Spinal cord (tissue), 9 donors: ENCODE measurements at regions not wholly inside any gene's neighbourhood (a gene's known extent, or its start where the extent isn't known, plus 50 kb on each side); places are given as distances from the start of the nearest gene placed in this dataset.

ENCODE experiments used
- DNase-seq, 6 donors: peaks; one replicate each; pipeline versions ENCODE4 v3.0.0 to v3.0.0-alpha.2; 2013 to 2015; ENCODE audit warnings: low spot score in 6 of 6, low read depth in 4 of 6
- H3K27ac ChIP-seq: one replicate; pipeline ENCODE4 v1.5.1; 2013; ENCODE audit warnings: low read depth, low read length, control low read depth
- H3K27me3 ChIP-seq: one replicate; pipeline ENCODE4 v1.6.1; 2013; ENCODE audit warnings: low read length; ENCODE audit not compliant: control insufficient read depth, insufficient read depth
- H3K36me3 ChIP-seq: one replicate; pipeline ENCODE4 v1.6.1; 2013; ENCODE audit warnings: low read length; ENCODE audit not compliant: control insufficient read depth, insufficient read depth
- H3K4me1 ChIP-seq: one replicate; pipeline ENCODE4 v1.6.1; 2013; ENCODE audit warnings: low read length; ENCODE audit not compliant: control insufficient read depth, insufficient read depth
- H3K4me3 ChIP-seq: one replicate; pipeline ENCODE4 v1.5.1; 2013; ENCODE audit warnings: low read depth, low read length, control low read depth
- H3K9me3 ChIP-seq: one replicate; pipeline ENCODE4 v1.6.1; 2013; ENCODE audit warnings: low read length; ENCODE audit not compliant: control insufficient read depth, insufficient read depth
- WGBS: methylation state at CpG from one replicate; pipeline ENCODE4 v1.1.5; 2013; ENCODE audit warnings: missing lambda C conversion rate; ENCODE audit not compliant: insufficient coverage; 5-methylcytosine and 5-hydroxymethylcytosine counted together
- donor health status: healthy.

DNA sequence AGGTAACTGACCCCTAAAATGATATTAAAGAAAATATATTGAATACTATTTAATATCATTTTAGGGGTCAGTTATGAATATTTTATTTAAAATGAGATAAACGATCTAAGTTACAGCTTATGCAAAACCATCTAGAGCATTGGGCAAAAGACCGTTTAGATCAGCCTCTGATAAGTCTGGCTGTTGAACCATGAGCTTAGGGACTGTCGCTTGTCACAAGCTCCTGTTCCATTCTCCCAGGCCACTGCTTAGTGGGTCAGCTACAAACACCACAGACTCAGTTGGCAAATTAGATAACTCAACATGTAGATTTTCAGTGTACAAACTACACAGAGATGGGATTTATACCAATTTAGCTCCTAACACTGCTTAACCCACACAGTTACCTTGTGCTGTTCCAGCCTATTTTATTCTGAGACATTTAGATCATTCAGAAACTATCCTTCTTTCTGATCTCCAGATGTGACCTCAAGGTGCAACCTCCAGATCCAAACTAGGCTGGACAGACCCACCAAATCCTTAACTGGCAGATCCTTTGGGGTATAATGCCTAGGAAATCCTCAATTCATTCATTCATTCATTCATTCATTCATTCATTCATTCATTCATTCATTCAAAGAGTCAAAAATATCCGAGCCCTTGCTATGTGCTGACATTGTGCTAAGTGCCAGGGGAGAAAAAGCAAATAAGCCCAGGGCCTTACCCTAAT lies 82.8 kb downstream of the HRH4 start:
- no peak overlapping the region for H3K27ac ChIP-seq
- DNase-seq: no peak
- WGBS: 73% methylated on average over 3 of the region's 4 CpGs

DNA sequence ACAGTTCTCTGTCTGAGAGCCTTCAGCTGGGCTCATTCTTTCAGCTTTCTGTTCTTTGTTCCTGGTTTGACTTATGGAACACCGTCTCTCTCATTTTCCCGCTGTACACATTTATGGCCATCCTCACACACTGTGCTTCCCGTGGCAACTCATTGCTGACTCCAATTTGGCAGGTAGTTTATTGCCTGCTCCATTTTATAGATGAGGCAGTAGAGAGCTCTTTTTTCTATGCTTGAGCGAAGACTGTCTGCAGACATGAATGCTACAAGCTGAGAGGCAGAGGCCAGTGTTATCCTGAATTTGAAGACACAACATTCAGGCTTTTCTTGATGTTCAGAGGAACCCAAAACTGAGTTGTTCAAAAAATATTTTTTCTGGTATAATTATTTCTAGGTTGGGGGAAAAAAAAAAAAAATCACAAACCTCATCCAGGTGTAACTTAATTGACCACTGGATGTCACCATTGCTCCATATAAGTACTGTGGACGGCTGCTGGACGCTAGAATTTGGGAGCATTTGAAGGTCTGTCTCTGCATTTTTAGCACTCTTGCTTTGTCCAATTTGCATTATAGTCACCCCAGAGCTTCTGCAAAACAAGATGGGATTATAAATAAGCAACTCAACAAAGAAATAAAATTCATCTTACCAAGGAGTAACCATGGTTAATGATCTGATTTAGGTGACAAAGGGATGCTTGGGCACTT lies 83.5 kb downstream of the HRH4 start:
- Histone ChIP-seq H3K9me3 (no peaks in the 10 kb centered on the region), H3K27ac (no peak overlapping the region), H3K36me3 (no peaks in the 10 kb centered on the region), H3K4me1 (no peaks in the 10 kb centered on the region), H3K27me3 (no peaks in the 10 kb centered on the region), H3K4me3 (no peak overlapping the region)
- 50% methylated on average over 1 of the region's 6 CpGs for WGBS
- peak; percentile 36 to 94 (median 54) for DNase-seq

More for the DNA sequence above, 82.8 kb downstream of the HRH4 start:
- Histone ChIP-seq H3K9me3 (no peaks in the 10 kb centered on the region), H3K4me3 (no peak overlapping the region), H3K4me1 (no peaks in the 10 kb centered on the region), H3K27me3 (no peaks in the 10 kb centered on the region), H3K36me3 (no peaks in the 10 kb centered on the region)

DNA sequence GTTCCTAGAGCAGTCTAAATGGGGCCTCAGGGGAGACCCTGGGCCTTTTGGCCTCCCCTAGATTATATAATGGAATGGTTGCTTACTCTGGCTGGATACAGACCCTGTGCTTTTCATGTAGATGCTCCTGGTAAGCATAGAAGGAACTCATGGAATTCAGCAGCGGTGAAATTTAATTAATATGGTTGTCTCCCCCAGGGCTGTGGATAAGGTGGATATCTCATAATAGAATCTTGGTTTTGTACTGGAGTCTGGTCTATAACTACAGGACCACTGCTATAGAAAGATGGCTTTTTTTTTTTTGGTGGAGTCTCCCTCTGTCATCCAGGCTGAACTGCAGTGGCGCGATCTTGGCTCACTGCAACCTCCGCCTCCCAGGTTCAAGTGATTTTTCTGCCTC lies 84.5 kb downstream of the HRH4 start:
- no peaks in the 10 kb centered on the region for H3K4me1 ChIP-seq
- H3K27me3 ChIP-seq: no peaks in the 10 kb centered on the region
- H3K27ac ChIP-seq: no peak overlapping the region
- WGBS: 100% methylated on average over 1 of the region's 4 CpGs
- no peak overlapping the region for H3K4me3 ChIP-seq
- H3K9me3 ChIP-seq: no peaks in the 10 kb centered on the region
- DNase-seq: no peak
- no peaks in the 10 kb centered on the region for H3K36me3 ChIP-seq

DNA sequence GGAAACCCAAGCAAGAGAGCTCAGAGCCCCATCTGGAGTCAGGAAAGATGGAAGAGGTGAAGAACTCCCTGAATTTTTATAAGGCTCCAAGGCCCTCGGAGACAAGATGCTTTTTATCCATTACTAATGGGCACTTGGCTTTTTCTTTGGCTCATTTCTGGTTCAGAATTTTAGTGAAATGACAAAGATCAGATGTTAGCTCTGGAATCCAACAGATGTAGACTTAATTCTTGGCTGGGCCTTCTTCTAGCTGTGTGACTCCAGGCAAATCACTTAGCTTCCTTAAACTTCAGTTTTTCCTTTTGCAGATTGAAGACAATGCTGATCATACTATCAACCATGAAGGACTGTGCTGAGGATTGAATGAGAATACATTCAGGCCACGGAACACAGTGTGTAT lies 85.2 kb downstream of the HRH4 start:
- H3K9me3 ChIP-seq: no peaks in the 10 kb centered on the region
- H3K27ac ChIP-seq: no peak overlapping the region
- H3K27me3 ChIP-seq: no peaks in the 10 kb centered on the region
- H3K4me1 ChIP-seq: no peaks in the 10 kb centered on the region
- no CpG with 5 or more reads among the region's 2 CpGs for WGBS
- H3K4me3 ChIP-seq: no peak overlapping the region
- H3K36me3 ChIP-seq: no peaks in the 10 kb centered on the region
- DNase-seq: no peak

DNA sequence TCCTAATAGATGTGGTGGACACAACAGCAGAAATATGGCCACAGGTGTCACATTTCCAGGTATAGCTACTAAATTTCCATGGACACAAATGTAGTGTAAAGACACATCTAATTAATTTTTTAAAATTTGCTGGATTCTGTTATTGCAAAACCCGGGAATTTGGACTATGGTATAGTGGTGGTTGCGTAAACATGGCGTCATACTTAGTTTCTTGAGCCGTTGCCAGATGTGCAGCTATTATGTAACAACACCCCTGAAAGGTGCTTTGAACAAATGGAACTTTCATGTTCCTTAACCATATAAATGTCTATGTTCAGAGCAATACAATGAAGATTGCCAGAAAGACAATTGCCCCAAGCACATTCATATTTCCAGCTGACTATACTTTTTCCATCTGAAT lies 85.9 kb downstream of the HRH4 start:
- no peak for DNase-seq

DNA sequence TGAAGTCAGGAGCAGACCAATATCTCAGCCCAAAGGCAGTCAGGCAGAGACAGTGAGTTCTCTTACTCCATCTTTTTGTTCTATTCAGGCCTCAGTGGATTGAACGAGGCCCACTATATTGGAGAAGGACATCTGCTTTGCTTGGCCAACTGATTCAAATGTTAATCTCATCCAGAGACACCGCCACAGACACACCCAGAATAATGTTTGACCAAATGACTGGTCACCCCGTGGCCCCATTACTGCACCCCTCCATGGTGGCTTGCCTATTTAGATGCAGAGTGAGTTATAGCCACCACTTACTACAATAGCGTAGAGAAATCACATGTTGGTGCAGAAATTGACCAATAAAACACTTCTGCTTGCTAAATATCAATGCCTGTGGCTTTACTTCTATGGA lies 88.1 kb downstream of the HRH4 start:
- no peak for DNase-seq
- no peaks in the 10 kb centered on the region for H3K27me3 ChIP-seq
- H3K9me3 ChIP-seq: no peaks in the 10 kb centered on the region
- H3K4me1 ChIP-seq: no peaks in the 10 kb centered on the region
- no peaks in the 10 kb centered on the region for H3K36me3 ChIP-seq
- H3K27ac ChIP-seq: no peak overlapping the region
- no CpG with 5 or more reads among the region's 4 CpGs for WGBS
- H3K4me3 ChIP-seq: no peak overlapping the region

More for the DNA sequence above, 85.9 kb downstream of the HRH4 start:
- Histone ChIP-seq H3K36me3 (no peaks in the 10 kb centered on the region), H3K27ac (no peak overlapping the region), H3K9me3 (no peaks in the 10 kb centered on the region), H3K4me1 (no peaks in the 10 kb centered on the region), H3K4me3 (no peak overlapping the region), H3K27me3 (no peaks in the 10 kb centered on the region)
- no CpG with 5 or more reads among the region's 4 CpGs for WGBS

DNA sequence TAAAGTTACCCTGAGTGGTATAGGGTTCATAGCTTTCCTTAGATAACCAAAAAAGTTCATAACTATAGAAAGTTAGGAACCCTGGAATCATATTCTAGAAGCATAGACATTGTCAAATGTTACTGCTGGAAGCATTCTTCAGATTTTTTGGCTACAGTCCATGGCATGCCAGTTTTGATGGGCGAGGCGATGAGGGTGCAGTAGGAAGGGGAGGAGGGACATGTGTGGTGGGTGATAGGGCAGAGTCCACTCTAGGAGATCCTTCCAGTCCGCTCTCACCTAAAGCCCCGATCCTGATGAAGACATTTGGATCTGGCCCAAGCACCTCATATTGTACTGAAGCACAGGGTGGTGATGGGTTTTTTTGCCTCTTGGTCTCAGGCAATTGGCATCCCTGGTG lies 91.8 kb downstream of the HRH4 start:
- Histone ChIP-seq H3K36me3 (no peaks in the 10 kb centered on the region), H3K4me1 (no peaks in the 10 kb centered on the region), H3K27me3 (no peaks in the 10 kb centered on the region), H3K4me3 (no peak overlapping the region), H3K27ac (no peak overlapping the region), H3K9me3 (no peaks in the 10 kb centered on the region)
- DNase-seq: no peak
- 100% methylated on average over 2 of the region's 4 CpGs for WGBS

DNA sequence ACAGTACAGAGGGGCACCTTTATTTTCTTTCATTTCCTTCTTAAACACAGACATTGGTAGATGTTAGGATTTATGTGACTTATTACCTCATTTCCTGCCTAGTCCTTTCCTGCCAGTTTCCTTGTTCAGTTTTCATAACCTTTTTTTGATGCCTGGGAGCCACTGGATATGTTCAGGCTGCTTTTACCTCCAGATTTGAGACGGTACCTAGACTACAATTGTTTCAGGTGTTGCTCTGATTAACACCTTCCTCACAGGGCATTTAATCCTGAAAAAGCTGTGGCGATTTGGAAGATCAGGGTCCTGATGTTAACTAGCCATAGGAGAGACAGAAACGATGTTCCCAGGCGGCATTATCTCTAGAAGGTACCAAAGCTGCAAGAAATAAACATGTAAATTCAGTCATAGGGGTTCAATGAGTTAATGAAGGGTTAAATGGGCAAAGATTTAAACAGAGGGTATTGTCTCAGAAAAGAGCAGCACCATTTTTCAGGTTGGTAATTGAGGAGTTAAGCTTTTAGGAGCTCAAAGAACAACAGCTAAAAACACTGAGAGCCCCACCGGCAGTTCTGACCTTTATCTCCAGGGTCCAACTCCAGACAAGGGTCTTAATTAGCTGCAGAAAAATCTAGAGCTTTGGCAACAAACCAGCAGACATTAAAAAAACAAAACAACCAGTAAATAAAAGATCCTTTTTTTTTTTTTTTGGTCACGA lies 93.3 kb downstream of the HRH4 start:
- H3K9me3 ChIP-seq: no peaks in the 10 kb centered on the region
- no peak for DNase-seq
- WGBS: 30% methylated on average over 3 of the region's 6 CpGs
- H3K4me3 ChIP-seq: no peak overlapping the region
- H3K27ac ChIP-seq: no peak overlapping the region
- H3K27me3 ChIP-seq: no peaks in the 10 kb centered on the region
- no peaks in the 10 kb centered on the region for H3K36me3 ChIP-seq
- H3K4me1 ChIP-seq: no peaks in the 10 kb centered on the region

DNA sequence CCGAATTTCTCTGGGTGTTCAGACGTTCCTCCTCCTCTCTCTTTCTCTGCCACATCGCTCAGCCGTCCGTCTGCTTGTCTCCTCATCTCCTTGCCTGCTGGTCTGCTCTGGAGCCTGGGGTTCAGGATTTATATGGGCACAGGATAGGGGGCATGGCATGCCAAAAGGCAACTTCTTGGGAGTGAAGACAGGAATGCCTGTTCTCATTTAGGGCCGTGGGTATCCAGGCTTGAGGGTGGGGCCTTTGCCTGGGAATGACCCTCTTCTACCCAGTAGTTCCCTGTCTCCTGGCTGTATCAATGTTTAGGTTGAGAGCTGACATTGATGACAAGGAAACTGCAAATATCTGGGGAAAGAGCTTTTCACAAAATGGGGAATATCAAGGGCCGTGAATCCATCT lies 98.0 kb downstream of the HRH4 start:
- Histone ChIP-seq H3K4me1 (no peaks in the 10 kb centered on the region), H3K4me3 (no peak overlapping the region), H3K36me3 (no peaks in the 10 kb centered on the region), H3K27ac (no peak overlapping the region), H3K9me3 (no peaks in the 10 kb centered on the region), H3K27me3 (no peaks in the 10 kb centered on the region)
- 64% methylated on average over 3 of the region's 7 CpGs for WGBS
- no peak for DNase-seq
